CD8-positive, alpha-beta memory T cell (primary cell): ENCODE measurements at regions not wholly inside any gene's neighbourhood (a gene's known extent, or its start where the extent isn't known, plus 50 kb on each side); places are given as distances from the start of the nearest gene placed in this dataset.

Experiments
- CTCF ChIA-PET: fragments of 350-600 bp; sonication (Branson Sonifier 250); formaldehyde crosslinking; loops from one replicate; lab custom pipeline; 2021; ENCODE audit warnings: antibody characterized with exemption; lab: Charles Lee
- POLR2A ChIA-PET: fragments of 350-600 bp; sonication (Branson Sonifier 250); formaldehyde crosslinking; loops from one replicate; lab custom pipeline; 2021; ENCODE audit warnings: antibody characterized with exemption; lab: Charles Lee
- DNase-seq, 5 donors: peaks; one replicate each; pipeline versions ENCODE4 v3.0.0 to v3.0.0-alpha.2; 2020 to 2022; ENCODE audit warnings: mixed read lengths in 1 of 5
- H3K27ac ChIP-seq: one replicate; pipeline ENCODE4 v1.7.0; 2013; ENCODE audit warnings: low read depth, mild to moderate bottlenecking, low read length, moderate library complexity
- H3K27me3 ChIP-seq: 2 replicates; pipeline ENCODE4 v1.7.0; 2013; ENCODE audit warnings: low read length, mild to moderate bottlenecking; ENCODE audit not compliant: insufficient read depth, poor library complexity, severe bottlenecking
- H3K36me3 ChIP-seq: 2 replicates; pipeline ENCODE4 v1.7.0; 2013; ENCODE audit warnings: mild to moderate bottlenecking, low read length, moderate library complexity; ENCODE audit not compliant: insufficient read depth
- H3K4me1 ChIP-seq: 2 replicates; pipeline ENCODE4 v1.7.0; 2013; ENCODE audit warnings: mild to moderate bottlenecking, low read length, moderate library complexity; ENCODE audit not compliant: insufficient read depth
- H3K4me3 ChIP-seq: 2 replicates; pipeline ENCODE4 v1.7.0; 2013; ENCODE audit warnings: mild to moderate bottlenecking, low read length
- H3K9me3 ChIP-seq: 2 replicates; pipeline ENCODE4 v1.7.0; 2013; ENCODE audit warnings: mild to moderate bottlenecking, low read length
- H3K27ac Mint-ChIP-seq, 8 donors: one replicate each; pipeline ENCODE4 v1.8.0; 2020 to 2021; ENCODE audit warnings: mixed read lengths in 8 of 8, mild to moderate bottlenecking in 6 of 8, inconsistent platforms in 3 of 8, moderate library complexity in 3 of 8
- H3K27me3 Mint-ChIP-seq, 2 donors: one replicate each; pipeline ENCODE4 v1.8.0; 2020 to 2021; ENCODE audit warnings: mixed read lengths in 2 of 2, mild to moderate bottlenecking in 1 of 2, moderate library complexity in 1 of 2
- H3K36me3 Mint-ChIP-seq, 3 donors: one replicate each; pipeline ENCODE4 v1.8.0; 2020 to 2021; ENCODE audit warnings: mixed read lengths in 3 of 3, inconsistent platforms in 1 of 3, mild to moderate bottlenecking in 1 of 3
- H3K4me1 Mint-ChIP-seq, 3 donors: one replicate each; pipeline ENCODE4 v1.8.0; 2020 to 2021; ENCODE audit warnings: mixed read lengths in 3 of 3, inconsistent platforms in 1 of 3, mild to moderate bottlenecking in 1 of 3
- H3K4me3 Mint-ChIP-seq, 7 donors: one replicate each; pipeline ENCODE4 v1.8.0; 2020 to 2021; ENCODE audit warnings: mixed read lengths in 7 of 7, mild to moderate bottlenecking in 6 of 7, moderate library complexity in 4 of 7, inconsistent platforms in 2 of 7
- H3K9me3 Mint-ChIP-seq, 5 donors: one replicate each; pipeline ENCODE4 v1.8.0; 2020 to 2022; ENCODE audit warnings: mixed read lengths in 5 of 5, mild to moderate bottlenecking in 3 of 5, moderate library complexity in 2 of 5, inconsistent platforms in 1 of 5

DNA sequence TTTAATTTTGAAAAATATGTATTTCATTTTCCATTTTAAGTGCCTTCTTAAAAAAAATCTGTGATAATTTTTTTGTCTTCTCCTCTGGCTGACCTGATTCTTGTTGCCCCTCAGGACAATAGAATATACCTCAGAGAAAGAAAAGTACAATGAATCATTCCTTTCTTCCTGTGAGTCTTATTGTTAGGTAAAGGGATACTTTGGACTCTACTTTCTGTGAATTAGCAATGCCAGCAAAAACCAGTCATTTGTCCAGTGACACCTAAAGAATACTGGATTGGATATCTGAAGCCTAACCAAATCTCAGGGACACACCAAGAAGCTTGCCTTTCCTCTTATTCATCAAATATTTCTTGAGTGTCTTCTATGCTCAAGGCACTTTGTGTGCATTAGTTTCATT lies 102.1 kb downstream of the AREG start:
- no peak for DNase-seq
- Histone ChIP-seq H3K4me3 (no peak overlapping the region), H3K4me1 (no peaks in the 10 kb centered on the region), H3K9me3 (no peaks in the 10 kb centered on the region), H3K27ac (no peak overlapping the region), H3K27me3 (no peaks in the 10 kb centered on the region), H3K36me3 (no peaks in the 10 kb centered on the region)
- H3K27ac Mint-ChIP-seq = no peak overlapping the region
- CTCF ChIA-PET = no interaction called here
- H3K36me3 Mint-ChIP-seq = no peaks in the 10 kb centered on the region
- no peak overlapping the region for H3K4me3 Mint-ChIP-seq
- POLR2A ChIA-PET = no interaction called here
- peaks cover 0 to 2% (median 0%) of the 10 kb centered on the region in 5 donors for H3K9me3 Mint-ChIP-seq
- H3K27me3 Mint-ChIP-seq = peaks cover 3 to 4% of the 10 kb centered on the region in 2 donors
- H3K4me1 Mint-ChIP-seq = peaks cover 0 to 7% (median 5%) of the 10 kb centered on the region in 3 donors

DNA sequence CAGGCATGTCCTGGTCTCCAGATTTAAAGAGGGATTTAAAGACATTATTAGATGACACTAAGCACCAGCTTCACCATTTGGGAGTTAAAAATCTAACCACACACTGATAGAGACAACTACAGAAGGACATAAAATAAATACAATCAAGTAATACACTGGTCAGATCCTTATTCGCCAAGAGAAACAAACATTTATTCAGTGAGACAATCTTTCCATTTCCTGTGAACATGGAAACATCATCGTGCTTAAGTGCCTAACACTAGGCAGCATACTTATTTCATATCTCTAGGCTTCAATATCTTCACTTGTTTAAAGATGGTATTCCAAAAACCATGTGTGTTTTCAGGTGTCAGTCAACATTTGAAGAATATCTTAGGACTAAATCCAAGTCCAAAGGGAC lies 103.6 kb downstream of the AREG start:
- ChIA-PET POLR2A (no interaction called here), CTCF (no interaction called here)
- DNase-seq = no peak

GRCh38 chr4:74549936-74550335 lies 105.0 kb downstream of the AREG start:
- CTCF ChIA-PET = no interaction called here
- no peak overlapping the region for H3K27ac ChIP-seq
- no peaks in the 10 kb centered on the region for H3K4me1 Mint-ChIP-seq
- H3K27ac Mint-ChIP-seq = no peak overlapping the region
- POLR2A ChIA-PET = no interaction called here
- H3K36me3 ChIP-seq = no peaks in the 10 kb centered on the region
- peaks cover 2 to 3% of the 10 kb centered on the region in 2 donors for H3K27me3 Mint-ChIP-seq
- no peak overlapping the region for H3K4me3 Mint-ChIP-seq
- no peaks in the 10 kb centered on the region for H3K9me3 ChIP-seq
- no peak overlapping the region for H3K4me3 ChIP-seq
- H3K36me3 Mint-ChIP-seq = no peaks in the 10 kb centered on the region
- peaks cover 0 to 2% (median 0%) of the 10 kb centered on the region in 5 donors for H3K9me3 Mint-ChIP-seq
- DNase-seq = no peak
- no peaks in the 10 kb centered on the region for H3K27me3 ChIP-seq
- H3K4me1 ChIP-seq = no peaks in the 10 kb centered on the region

More for the DNA sequence above, 103.6 kb downstream of the AREG start:
- no peaks in the 10 kb centered on the region for H3K36me3 ChIP-seq
- Mint-ChIP-seq H3K4me3 (no peak overlapping the region), H3K4me1 (no peaks in the 10 kb centered on the region), H3K27ac (no peak overlapping the region), H3K27me3 (peaks cover 2 to 3% of the 10 kb centered on the region in 2 donors), H3K36me3 (no peaks in the 10 kb centered on the region), H3K9me3 (peaks cover 0 to 2% (median 0%) of the 10 kb centered on the region in 5 donors)
- H3K27ac ChIP-seq = no peak overlapping the region
- no peak overlapping the region for H3K4me3 ChIP-seq
- no peaks in the 10 kb centered on the region for H3K4me1 ChIP-seq
- H3K27me3 ChIP-seq = no peaks in the 10 kb centered on the region
- H3K9me3 ChIP-seq = no peaks in the 10 kb centered on the region

DNA sequence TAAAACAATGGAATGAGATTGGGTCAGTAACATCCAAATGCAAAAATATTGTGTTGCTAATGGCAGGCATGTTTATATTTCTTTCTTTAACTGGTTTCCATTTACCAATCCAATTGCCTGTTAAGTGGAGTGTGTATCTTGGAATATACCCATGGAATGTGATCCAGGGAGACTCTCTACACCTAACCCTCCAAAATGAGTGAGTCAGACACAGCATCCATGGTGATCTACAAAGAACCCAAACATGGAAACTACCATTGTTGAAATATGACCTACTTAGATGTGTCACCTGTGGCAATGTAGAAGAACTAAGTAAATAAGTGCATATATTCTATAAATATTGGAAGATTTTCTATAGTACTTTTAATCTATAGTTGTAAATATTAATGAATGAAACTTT lies 110.3 kb downstream of the AREG start:
- Histone ChIP-seq H3K4me3 (no peak overlapping the region), H3K36me3 (no peaks in the 10 kb centered on the region), H3K4me1 (no peaks in the 10 kb centered on the region), H3K27me3 (no peaks in the 10 kb centered on the region), H3K27ac (no peak overlapping the region), H3K9me3 (no peaks in the 10 kb centered on the region)
- peaks cover 0 to 9% (median 0%) of the 10 kb centered on the region in 5 donors for H3K9me3 Mint-ChIP-seq
- no peak overlapping the region for H3K4me3 Mint-ChIP-seq
- ChIA-PET POLR2A (no interaction called here), CTCF (no interaction called here)
- DNase-seq = no peak
- H3K27ac Mint-ChIP-seq = no peak overlapping the region
- H3K36me3 Mint-ChIP-seq = no peaks in the 10 kb centered on the region
- H3K4me1 Mint-ChIP-seq = no peaks in the 10 kb centered on the region
- peaks cover 0 to 4% of the 10 kb centered on the region in 2 donors for H3K27me3 Mint-ChIP-seq

- no peaks in the 10 kb centered on the region for H3K36me3 ChIP-seq
- no peaks in the 10 kb centered on the region for H3K27me3 ChIP-seq
- Mint-ChIP-seq H3K27ac (no peak overlapping the region), H3K36me3 (no peaks in the 10 kb centered on the region), H3K27me3 (peaks cover 0 to 4% of the 10 kb centered on the region in 2 donors), H3K4me1 (no peaks in the 10 kb centered on the region), H3K4me3 (no peak overlapping the region), H3K9me3 (peaks cover 0 to 9% (median 0%) of the 10 kb centered on the region in 5 donors)
- no peaks in the 10 kb centered on the region for H3K4me1 ChIP-seq
- no peaks in the 10 kb centered on the region for H3K9me3 ChIP-seq
- no peak overlapping the region for H3K4me3 ChIP-seq
- DNase-seq = no peak
- no peak overlapping the region for H3K27ac ChIP-seq
- POLR2A ChIA-PET = no interaction called here
- CTCF ChIA-PET = no interaction called here
These were observed 110.9 kb downstream of the AREG start for GRCh38 chr4:74555843-74556242.

GRCh38 chr4:74559853-74560252 lies 114.9 kb downstream of the AREG start:
- no peaks in the 10 kb centered on the region for H3K4me1 Mint-ChIP-seq
- peaks cover 2 to 11% of the 10 kb centered on the region in 2 donors for H3K27me3 Mint-ChIP-seq
- peaks cover 0 to 9% (median 3%) of the 10 kb centered on the region in 5 donors for H3K9me3 Mint-ChIP-seq
- Histone ChIP-seq H3K27me3 (no peaks in the 10 kb centered on the region), H3K4me1 (no peaks in the 10 kb centered on the region), H3K9me3 (no peaks in the 10 kb centered on the region), H3K36me3 (no peaks in the 10 kb centered on the region), H3K4me3 (no peak overlapping the region), H3K27ac (no peak overlapping the region)
- no peak overlapping the region for H3K4me3 Mint-ChIP-seq
- H3K36me3 Mint-ChIP-seq = no peaks in the 10 kb centered on the region
- CTCF ChIA-PET = no interaction called here
- no peak for DNase-seq
- H3K27ac Mint-ChIP-seq = no peak overlapping the region
- POLR2A ChIA-PET = no interaction called here

DNA sequence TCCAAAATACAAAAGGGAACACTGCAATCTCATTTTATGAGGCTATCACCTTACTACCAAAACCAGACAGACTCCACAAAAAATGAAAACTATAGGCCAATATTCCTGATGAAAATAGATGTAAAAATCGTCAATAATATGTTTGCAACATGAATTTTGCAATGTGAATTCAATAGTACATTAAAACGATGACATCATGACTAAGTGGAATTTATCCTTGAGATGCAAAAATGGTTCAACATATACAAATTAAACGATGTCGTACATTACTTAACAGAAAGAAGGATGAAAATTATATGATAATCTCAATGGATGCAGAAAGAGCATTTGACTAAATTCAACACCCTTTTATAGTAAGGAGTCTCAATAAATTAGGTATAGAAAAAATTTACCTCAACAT lies 123.0 kb downstream of the AREG start:
- Mint-ChIP-seq H3K4me1 (no peaks in the 10 kb centered on the region), H3K36me3 (no peaks in the 10 kb centered on the region), H3K27me3 (peaks cover 0 to 11% of the 10 kb centered on the region in 2 donors), H3K27ac (no peak overlapping the region), H3K9me3 (peaks cover 0 to 12% (median 7%) of the 10 kb centered on the region in 5 donors), H3K4me3 (no peak overlapping the region)
- DNase-seq = no peak
- POLR2A ChIA-PET = no interaction called here
- no peaks in the 10 kb centered on the region for H3K4me1 ChIP-seq
- no peak overlapping the region for H3K27ac ChIP-seq
- CTCF ChIA-PET = no interaction called here
- no peak overlapping the region for H3K4me3 ChIP-seq
- no peaks in the 10 kb centered on the region for H3K36me3 ChIP-seq
- no peaks in the 10 kb centered on the region for H3K27me3 ChIP-seq
- H3K9me3 ChIP-seq = no peaks in the 10 kb centered on the region

DNA sequence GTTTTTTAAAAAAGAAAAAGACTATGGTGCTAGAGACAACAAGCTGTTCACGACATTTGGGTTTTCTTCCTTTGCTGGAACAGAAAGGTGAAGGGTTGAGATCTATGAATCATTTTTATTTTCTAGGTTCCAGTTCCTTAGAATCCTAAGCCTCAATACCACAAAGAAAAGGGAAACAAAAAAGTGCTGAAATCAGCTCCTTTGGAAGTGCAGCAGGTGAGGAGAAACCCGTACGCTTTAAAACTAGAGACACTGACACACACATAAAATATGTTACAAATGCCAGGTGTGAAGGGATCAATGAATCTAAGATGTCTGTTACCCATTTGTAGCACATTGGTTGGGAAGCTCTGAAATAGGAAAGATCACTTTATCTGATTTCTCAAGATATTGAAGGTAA lies 125.2 kb downstream of the AREG start:
- H3K27me3 Mint-ChIP-seq = peaks cover 0 to 3% of the 10 kb centered on the region in 2 donors
- DNase-seq = no peak
- Histone ChIP-seq H3K36me3 (no peaks in the 10 kb centered on the region), H3K4me1 (no peaks in the 10 kb centered on the region), H3K27me3 (no peaks in the 10 kb centered on the region), H3K4me3 (no peak overlapping the region), H3K27ac (no peak overlapping the region), H3K9me3 (no peaks in the 10 kb centered on the region)
- no peaks in the 10 kb centered on the region for H3K36me3 Mint-ChIP-seq
- POLR2A ChIA-PET = no interaction called here
- peaks cover 0 to 12% (median 3%) of the 10 kb centered on the region in 5 donors for H3K9me3 Mint-ChIP-seq
- CTCF ChIA-PET = no interaction called here
- H3K4me1 Mint-ChIP-seq = no peaks in the 10 kb centered on the region
- H3K27ac Mint-ChIP-seq = no peak overlapping the region
- no peak overlapping the region for H3K4me3 Mint-ChIP-seq

GRCh38 chr4:74578329-74578728 lies 133.4 kb downstream of the AREG start:
- no peak overlapping the region for H3K4me3 Mint-ChIP-seq
- no peaks in the 10 kb centered on the region for H3K9me3 Mint-ChIP-seq
- CTCF ChIA-PET = no interaction called here
- H3K4me1 Mint-ChIP-seq = no peaks in the 10 kb centered on the region
- Histone ChIP-seq H3K4me1 (no peaks in the 10 kb centered on the region), H3K36me3 (no peaks in the 10 kb centered on the region), H3K27me3 (no peaks in the 10 kb centered on the region), H3K27ac (no peak overlapping the region), H3K9me3 (no peaks in the 10 kb centered on the region), H3K4me3 (no peak overlapping the region)
- H3K36me3 Mint-ChIP-seq = no peaks in the 10 kb centered on the region
- peaks cover 3 to 5% of the 10 kb centered on the region in 2 donors for H3K27me3 Mint-ChIP-seq
- H3K27ac Mint-ChIP-seq = no peak overlapping the region
- no peak for DNase-seq
- POLR2A ChIA-PET = no interaction called here
